Lower leg skin (tissue), 4 donors: ENCODE measurements at regions not wholly inside any gene's neighbourhood (a gene's known extent, or its start where the extent isn't known, plus 50 kb on each side); places are given as distances from the start of the nearest gene placed in this dataset.

Experiments used
- DNase-seq, 2 donors: peaks; one replicate each; pipeline ENCODE4 v3.0.0-alpha.2; 2019; ENCODE audit warnings: low spot score in 2 of 2
- H3K4me3 ChIP-seq: fragments of 200-600 bp; sonication (generic); 2 replicates; pipeline ENCODE4 v1.5.1; 2017; ENCODE audit warnings: mild to moderate bottlenecking, low read depth; ENCODE audit not compliant: poor library complexity, severe bottlenecking
- POLR2A ChIP-seq, 2 donors: fragments of 450-650 bp; IDR thresholded peaks; one replicate each; pipeline ENCODE4 v1.6.1; 2016 to 2017; ENCODE audit warnings: antibody characterized with exemption in 2 of 2, mild to moderate bottlenecking in 1 of 2, moderate library complexity in 1 of 2
- WGBS, 2 donors: methylation state at CpG; one replicate each; pipeline ENCODE4 v1.1.5; 2018; 5-methylcytosine and 5-hydroxymethylcytosine counted together
- intact Hi-C: fragments of 100-400 bp; cut with DNase I; formaldehyde crosslinking; loops from one replicate; pipeline ENCODE4 v1.15.0; 2023; ENCODE audit warnings: low total_unique reads
- TF ChIP-seq, protein P1 (sequence below), 3 donors: fragments of 450-650 bp; IDR thresholded peaks; one replicate each; pipeline ENCODE4 v1.5.1; 2016; ENCODE audit warnings: antibody characterized with exemption in 3 of 3, mild to moderate bottlenecking in 3 of 3, moderate library complexity in 2 of 3

- DNase-seq = peak in 1 of 2 donors; percentile 59
- WGBS, 2 donors = 84 to 87% methylated on average over 9 of the region's 9 CpGs
- intact Hi-C loops = no loop called here
- no peak overlapping the region for H3K4me3 ChIP-seq
- TF ChIP-seq, protein P1, sequence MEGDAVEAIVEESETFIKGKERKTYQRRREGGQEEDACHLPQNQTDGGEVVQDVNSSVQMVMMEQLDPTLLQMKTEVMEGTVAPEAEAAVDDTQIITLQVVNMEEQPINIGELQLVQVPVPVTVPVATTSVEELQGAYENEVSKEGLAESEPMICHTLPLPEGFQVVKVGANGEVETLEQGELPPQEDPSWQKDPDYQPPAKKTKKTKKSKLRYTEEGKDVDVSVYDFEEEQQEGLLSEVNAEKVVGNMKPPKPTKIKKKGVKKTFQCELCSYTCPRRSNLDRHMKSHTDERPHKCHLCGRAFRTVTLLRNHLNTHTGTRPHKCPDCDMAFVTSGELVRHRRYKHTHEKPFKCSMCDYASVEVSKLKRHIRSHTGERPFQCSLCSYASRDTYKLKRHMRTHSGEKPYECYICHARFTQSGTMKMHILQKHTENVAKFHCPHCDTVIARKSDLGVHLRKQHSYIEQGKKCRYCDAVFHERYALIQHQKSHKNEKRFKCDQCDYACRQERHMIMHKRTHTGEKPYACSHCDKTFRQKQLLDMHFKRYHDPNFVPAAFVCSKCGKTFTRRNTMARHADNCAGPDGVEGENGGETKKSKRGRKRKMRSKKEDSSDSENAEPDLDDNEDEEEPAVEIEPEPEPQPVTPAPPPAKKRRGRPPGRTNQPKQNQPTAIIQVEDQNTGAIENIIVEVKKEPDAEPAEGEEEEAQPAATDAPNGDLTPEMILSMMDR (IDR thresholded peaks at IDR 0.05) = no peak
- TF ChIP-seq POLR2A (IDR thresholded peaks at IDR 0.05) = no peak
Measured at GRCh38 chr9:38284039-38284575, 108.4 kb upstream of the ALDH1B1 start.

DNA sequence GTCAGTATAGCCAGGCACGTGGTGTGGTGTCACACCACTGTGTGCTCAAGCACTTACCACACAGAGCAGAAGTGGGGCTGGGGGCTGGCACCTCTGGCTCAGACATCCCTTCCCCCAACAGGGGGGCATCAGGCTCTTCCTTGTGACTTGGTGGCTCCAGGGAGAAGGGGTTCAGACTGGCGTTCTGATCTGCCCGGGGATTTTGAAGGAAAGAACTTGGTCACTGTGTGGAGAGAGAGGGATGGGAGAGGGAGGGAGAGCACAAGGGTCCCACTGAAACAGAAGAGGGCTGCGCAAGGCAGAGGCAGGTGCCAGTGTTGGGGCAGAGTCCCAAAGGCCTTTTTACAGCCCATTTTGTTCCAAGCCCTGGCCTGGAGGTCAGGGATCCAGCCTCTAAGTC lies 109.7 kb upstream of the ALDH1B1 start:
- TF ChIP-seq, protein P1 (IDR thresholded peaks at IDR 0.05) = no peak
- no peak for TF ChIP-seq POLR2A (IDR thresholded peaks at IDR 0.05)

GRCh38 chr9:38281917-38282316 lies 110.6 kb upstream of the ALDH1B1 start:
- TF ChIP-seq, protein P1 (IDR thresholded peaks at IDR 0.05) = no peak
- no peak for TF ChIP-seq POLR2A (IDR thresholded peaks at IDR 0.05)
- no peak overlapping the region for H3K4me3 ChIP-seq
- DNase-seq = peak in 1 of 2 donors; percentile 70
- intact Hi-C loops = no loop called here
- 93 to 95% methylated on average over 11 of the region's 11 CpGs for whole genome bisulfite sequencing, 2 donors

More for the DNA sequence above, 109.7 kb upstream of the ALDH1B1 start:
- intact Hi-C loops = no loop called here
- no peak overlapping the region for H3K4me3 ChIP-seq
- WGBS, 2 donors = 66% methylated on average over 4 of the region's 4 CpGs
- peak in 1 of 2 donors; percentile 31 for DNase-seq

GRCh38 chr9:38281196-38281595 lies 111.3 kb upstream of the ALDH1B1 start:
- WGBS, 2 donors = 78 to 84% methylated on average over 4 of the region's 4 CpGs
- intact Hi-C loops = no loop called here
- H3K4me3 ChIP-seq = no peak overlapping the region
- TF ChIP-seq, protein P1 (IDR thresholded peaks at IDR 0.05) = no peak
- DNase-seq = peak in 1 of 2 donors; percentile 74

DNA sequence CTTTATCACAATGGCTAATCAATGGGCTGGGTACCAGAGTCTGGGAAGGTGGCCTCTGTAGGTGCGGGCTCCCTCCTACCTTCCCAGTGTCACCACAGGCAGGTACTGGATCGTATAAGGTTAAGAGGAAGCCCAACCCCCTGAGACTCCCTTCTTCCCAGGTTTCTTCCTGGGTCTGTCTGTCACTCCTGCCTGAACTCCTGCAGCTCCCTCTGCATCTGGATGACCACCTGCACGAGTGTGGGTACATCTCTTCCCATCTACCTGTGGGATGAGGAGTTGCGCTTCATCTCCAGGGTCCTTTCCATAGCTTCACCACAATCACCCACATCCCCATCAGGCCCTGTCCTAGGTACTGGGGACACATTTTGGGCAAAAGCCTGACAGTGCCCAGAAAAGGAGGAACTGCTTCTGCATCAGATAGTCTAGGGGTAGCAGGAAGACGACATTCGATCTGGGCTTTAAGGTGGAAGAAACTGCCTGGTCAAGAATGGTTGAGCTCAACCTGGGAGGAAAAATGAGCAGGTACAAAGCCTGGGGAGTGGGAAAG lies 112.2 kb upstream of the ALDH1B1 start:
- intact Hi-C loops = no loop called here
- WGBS, 2 donors = 71 to 81% methylated on average over 6 of the region's 6 CpGs
- H3K4me3 ChIP-seq = no peak overlapping the region
- TF ChIP-seq POLR2A (IDR thresholded peaks at IDR 0.05) = no peak
- TF ChIP-seq, protein P1 (IDR thresholded peaks at IDR 0.05) = no peak
- DNase-seq = peak in 1 of 2 donors; percentile 54
